Lower lobe of right lung (tissue), 2 donors: ENCODE measurements at regions not wholly inside any gene's neighbourhood (a gene's known extent, or its start where the extent isn't known, plus 50 kb on each side); places are given as distances from the start of the nearest gene placed in this dataset.

ENCODE experiments used
- ATAC-seq, 2 donors: fragments of 200-7000 bp; cut with Tn5 transposase; one replicate each; pipeline ENCODE4 v1.9.1; 2020 to 2022; ENCODE audit warnings: mild to moderate bottlenecking in 2 of 2, moderate library complexity in 2 of 2
- DNase-seq: peaks from one replicate; pipeline ENCODE4 v3.0.0-alpha.2; 2020
- H3K27ac ChIP-seq: fragments of 200-600 bp; one replicate; pipeline ENCODE4 v1.8.0; 2022
- H3K27me3 ChIP-seq: fragments of 200-600 bp; one replicate; pipeline ENCODE4 v1.8.0; 2022; ENCODE audit warnings: low read depth
- H3K36me3 ChIP-seq: fragments of 200-600 bp; one replicate; pipeline ENCODE4 v1.8.0; 2022; ENCODE audit warnings: mild to moderate bottlenecking
- H3K4me1 ChIP-seq: fragments of 200-600 bp; one replicate; pipeline ENCODE4 v1.8.0; 2022
- H3K4me3 ChIP-seq: fragments of 200-600 bp; one replicate; pipeline ENCODE4 v1.8.0; 2022; ENCODE audit warnings: mild to moderate bottlenecking
- H3K9me3 ChIP-seq: fragments of 200-600 bp; one replicate; pipeline ENCODE4 v1.8.0; 2022
- intact Hi-C: fragments of 100-400 bp; cut with DNase I; formaldehyde crosslinking; loops from one replicate; pipeline ENCODE4 v1.11.0; 2022
- TF ChIP-seq, protein P1 (sequence below): fragments of 200-600 bp; IDR thresholded peaks from one replicate; pipeline ENCODE4 v1.8.0; 2022; ENCODE audit warnings: antibody characterized with exemption, mild to moderate bottlenecking
- donor health status: DM: no; HTN: yes; CAD: no; lungs with severe emphysema.

GRCh38 chr12:75720812-75721641 is 209.6 kb upstream of the KRR1 start:
- intact Hi-C loops: no loop called here
- TF ChIP-seq, protein P1, sequence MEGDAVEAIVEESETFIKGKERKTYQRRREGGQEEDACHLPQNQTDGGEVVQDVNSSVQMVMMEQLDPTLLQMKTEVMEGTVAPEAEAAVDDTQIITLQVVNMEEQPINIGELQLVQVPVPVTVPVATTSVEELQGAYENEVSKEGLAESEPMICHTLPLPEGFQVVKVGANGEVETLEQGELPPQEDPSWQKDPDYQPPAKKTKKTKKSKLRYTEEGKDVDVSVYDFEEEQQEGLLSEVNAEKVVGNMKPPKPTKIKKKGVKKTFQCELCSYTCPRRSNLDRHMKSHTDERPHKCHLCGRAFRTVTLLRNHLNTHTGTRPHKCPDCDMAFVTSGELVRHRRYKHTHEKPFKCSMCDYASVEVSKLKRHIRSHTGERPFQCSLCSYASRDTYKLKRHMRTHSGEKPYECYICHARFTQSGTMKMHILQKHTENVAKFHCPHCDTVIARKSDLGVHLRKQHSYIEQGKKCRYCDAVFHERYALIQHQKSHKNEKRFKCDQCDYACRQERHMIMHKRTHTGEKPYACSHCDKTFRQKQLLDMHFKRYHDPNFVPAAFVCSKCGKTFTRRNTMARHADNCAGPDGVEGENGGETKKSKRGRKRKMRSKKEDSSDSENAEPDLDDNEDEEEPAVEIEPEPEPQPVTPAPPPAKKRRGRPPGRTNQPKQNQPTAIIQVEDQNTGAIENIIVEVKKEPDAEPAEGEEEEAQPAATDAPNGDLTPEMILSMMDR: no peak

GRCh38 chr12:75717902-75718301 is 206.5 kb upstream of the KRR1 start:
- TF ChIP-seq, protein P1: no peak
- no peak overlapping the region for H3K27ac ChIP-seq
- no peaks in the 10 kb centered on the region for H3K27me3 ChIP-seq
- no peak for DNase-seq
- H3K4me1 ChIP-seq: peaks cover 25% of the 10 kb centered on the region
- ATAC-seq: peak in 1 of 2 donors; percentile 48
- H3K36me3 ChIP-seq: no peaks in the 10 kb centered on the region
- no peak overlapping the region for H3K4me3 ChIP-seq
- intact Hi-C loops: no loop called here
- H3K9me3 ChIP-seq: no peaks in the 10 kb centered on the region

More at GRCh38 chr12:75720812-75721641, 209.6 kb upstream of the KRR1 start:
- Histone ChIP-seq H3K9me3 (no peaks in the 10 kb centered on the region), H3K36me3 (no peaks in the 10 kb centered on the region), H3K4me3 (no peak overlapping the region), H3K27ac (no peak overlapping the region), H3K4me1 (peaks cover 40% of the 10 kb centered on the region), H3K27me3 (no peaks in the 10 kb centered on the region)
- ATAC-seq: no peak
- DNase-seq: no peak

DNA sequence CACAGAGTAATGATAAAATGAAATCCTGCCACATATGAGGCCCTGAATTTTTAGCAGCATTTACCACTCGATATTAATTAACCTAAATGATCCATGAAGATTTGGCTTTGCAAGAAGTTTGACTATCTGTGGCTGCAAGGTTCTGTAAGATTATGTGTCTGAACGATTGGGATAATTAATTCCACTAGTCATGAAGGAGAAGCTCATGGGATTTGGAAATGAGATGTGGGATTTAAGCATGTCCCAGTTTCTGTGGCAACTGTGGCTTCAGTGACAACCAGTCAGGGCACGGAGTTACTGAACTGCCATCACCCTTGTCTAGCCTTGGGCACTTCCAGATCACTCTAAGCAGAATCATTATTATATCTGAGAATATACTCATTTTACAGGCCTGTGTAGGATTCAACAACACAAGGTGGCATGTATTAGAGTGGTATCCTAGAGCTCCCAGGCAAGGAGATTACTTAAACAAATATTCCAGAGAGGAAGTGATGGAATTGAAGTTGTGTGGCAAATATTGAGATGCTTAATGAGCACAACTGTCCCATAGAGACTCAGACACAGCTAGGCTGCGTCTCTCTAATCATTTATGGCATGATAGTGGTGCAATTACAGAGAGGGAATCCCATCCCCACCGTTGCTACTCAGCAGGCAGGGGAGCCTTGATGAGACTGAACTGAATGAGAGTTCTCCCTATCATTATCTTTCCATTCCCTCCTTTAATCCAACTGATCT is 205.0 kb upstream of the KRR1 start:
- peaks cover 11% of the 10 kb centered on the region for H3K4me1 ChIP-seq
- no peaks in the 10 kb centered on the region for H3K36me3 ChIP-seq
- no peak for ATAC-seq
- H3K27me3 ChIP-seq: no peaks in the 10 kb centered on the region
- no peaks in the 10 kb centered on the region for H3K9me3 ChIP-seq
- no peak overlapping the region for H3K27ac ChIP-seq
- intact Hi-C loops: no loop called here
- H3K4me3 ChIP-seq: no peak overlapping the region
- DNase-seq: no peak
- TF ChIP-seq, protein P1: no peak

GRCh38 chr12:75715682-75716081 is 204.3 kb upstream of the KRR1 start:
- TF ChIP-seq, protein P1: no peak
- Histone ChIP-seq H3K4me1 (peaks cover 4% of the 10 kb centered on the region), H3K27me3 (no peaks in the 10 kb centered on the region), H3K9me3 (no peaks in the 10 kb centered on the region), H3K36me3 (no peaks in the 10 kb centered on the region), H3K27ac (no peak overlapping the region), H3K4me3 (no peak overlapping the region)
- intact Hi-C loops: no loop called here
- no peak for DNase-seq
- ATAC-seq: no peak

GRCh38 chr12:75715323-75715644 is 203.9 kb upstream of the KRR1 start:
- Histone ChIP-seq H3K27ac (no peak overlapping the region), H3K4me1 (no peaks in the 10 kb centered on the region)

More at GRCh38 chr12:75715323-75715644, 203.9 kb upstream of the KRR1 start:
- Histone ChIP-seq H3K36me3 (no peaks in the 10 kb centered on the region), H3K4me3 (no peak overlapping the region), H3K27me3 (no peaks in the 10 kb centered on the region), H3K9me3 (no peaks in the 10 kb centered on the region)
- no peak for DNase-seq
- intact Hi-C loops: no loop called here
- TF ChIP-seq, protein P1: no peak
- no peak for ATAC-seq
